SK-N-SH (cell line): ENCODE measurements at regions not wholly inside any gene's neighbourhood (a gene's known extent, or its start where the extent isn't known, plus 50 kb on each side); places are given as distances from the start of the nearest gene placed in this dataset.
"Not testable (repeated sequence)": the region's sequence is repeated elsewhere in the genome, so short reads cannot be mapped to it uniquely, and the experiment has no call there.

ENCODE experiments used
- CTCF ChIA-PET: fragments of 300-600, 350-600 bp; formaldehyde crosslinking; extraction: SDS; loops from one replicate; lab custom pipeline; 2021; lab: Yijun Ruan, JAX
- POLR2A ChIA-PET: fragments of 350-600 bp; sonication (Branson Sonifier 250); formaldehyde crosslinking; extraction: SDS; loops from one replicate; lab custom pipeline; 2020; ENCODE audit warnings: antibody characterized with exemption, inconsistent platforms; lab: Yijun Ruan, JAX
- DNase-seq: peaks from one replicate; pipeline ENCODE4 v3.0.0; 2012
- H2AFZ ChIP-seq: fragments of 200-600 bp; sonication (generic); 2 replicates; pipeline ENCODE4 v1.8.1; 2016; ENCODE audit warnings: antibody characterized with exemption, mild to moderate bottlenecking, low read depth
- H3F3A ChIP-seq: fragments of 200-600 bp; sonication (generic); replicated peaks from 2 replicates; pipeline ENCODE3; 2016; ENCODE audit warnings: antibody characterized with exemption, mild to moderate bottlenecking; ENCODE audit not compliant: insufficient read depth
- H3K27ac ChIP-seq, 2 experiments: fragments of 200-500 bp in 1 of 2; fragments of 200-600 bp in 1 of 2; sonication (Bioruptor generic) in 1 of 2; sonication (generic), shearing (Covaris generic) in 1 of 2; 2 replicates each; pipeline versions ENCODE4 v1.5.1 to v1.6.1; 2014 to 2016; ENCODE audit warnings: low read depth in 2 of 2, inconsistent platforms in 1 of 2, low read length in 1 of 2, mild to moderate bottlenecking in 1 of 2, mixed read lengths in 1 of 2
- H3K27me3 ChIP-seq: fragments of 200-600 bp; sonication (generic), shearing (Covaris generic); 2 replicates; pipeline ENCODE4 v1.6.1; 2016; ENCODE audit warnings: mixed run types; ENCODE audit not compliant: insufficient read depth
- H3K36me3 ChIP-seq, 2 experiments: fragments of 200-500 bp in 1 of 2; fragments of 200-600 bp in 1 of 2; sonication (Bioruptor generic) in 1 of 2; sonication (generic) in 1 of 2; replicated peaks in 1 of 2; 2 replicates each; pipeline versions ENCODE3 to v1.5.1; 2014 to 2016; ENCODE audit warnings: low read length in 1 of 2, mild to moderate bottlenecking in 1 of 2; ENCODE audit not compliant: insufficient read depth in 2 of 2, control insufficient read depth in 1 of 2
- H3K4me1 ChIP-seq, 2 experiments: fragments of 200-500 bp in 1 of 2; fragments of 200-600 bp in 1 of 2; sonication (Bioruptor generic) in 1 of 2; sonication (generic), shearing (Covaris generic) in 1 of 2; 2 replicates each; pipeline versions ENCODE4 v1.5.1 to v1.6.1; 2014 to 2016; ENCODE audit warnings: low read depth in 1 of 2, low read length in 1 of 2, mixed run types in 1 of 2; ENCODE audit not compliant: insufficient read depth in 2 of 2, control insufficient read depth in 1 of 2
- H3K4me2 ChIP-seq: fragments of 200-600 bp; sonication (generic), shearing (Covaris generic); 2 replicates; pipeline ENCODE4 v1.6.1; 2017; ENCODE audit warnings: mixed run types
- H3K4me3 ChIP-seq, 2 experiments: fragments of 200-500 bp in 1 of 2; fragments of 200-600 bp in 1 of 2; sonication (Bioruptor generic) in 1 of 2; sonication (generic), shearing (Covaris generic) in 1 of 2; 2 replicates each; pipeline versions ENCODE4 v1.5.1 to v1.8.1; 2014 to 2016; ENCODE audit warnings: low read depth in 2 of 2, inconsistent platforms in 1 of 2, low read length in 1 of 2, mild to moderate bottlenecking in 1 of 2, mixed read lengths in 1 of 2, moderate library complexity in 1 of 2
- H3K79me2 ChIP-seq: fragments of 200-600 bp; sonication (generic); 2 replicates; pipeline ENCODE4 v1.8.1; 2017; ENCODE audit warnings: mild to moderate bottlenecking; ENCODE audit not compliant: insufficient read depth
- H3K9ac ChIP-seq: fragments of 200-600 bp; sonication (generic); 2 replicates; pipeline ENCODE4 v1.6.1; 2017; ENCODE audit warnings: mixed run types
- H3K9me2 ChIP-seq: fragments of 200-600 bp; sonication (generic); 2 replicates; pipeline ENCODE4 v1.6.1; 2017; ENCODE audit warnings: mixed run types
- H3K9me3 ChIP-seq: fragments of 200-600 bp; sonication (generic); 2 replicates; pipeline ENCODE4 v1.6.1; 2017; ENCODE audit warnings: mixed run types, mild to moderate bottlenecking, moderate library complexity
- H4K20me1 ChIP-seq: fragments of 200-600 bp; sonication (generic); 2 replicates; pipeline ENCODE4 v1.6.1; 2017; ENCODE audit warnings: mild to moderate bottlenecking, mixed run types; ENCODE audit not compliant: insufficient read depth
- CHD2 ChIP-seq: fragments of 150-350 bp; IDR thresholded peaks from 2 replicates; pipeline ENCODE4 v1.6.1; 2018; ENCODE audit warnings: low read length; ENCODE audit not compliant: partially characterized antibody
- ELF1 ChIP-seq: IDR thresholded peaks from 2 replicates; pipeline ENCODE4 v1.4.0; 2012
- EP300 ChIP-seq, 2 experiments: IDR thresholded peaks; 2 replicates each; pipeline versions ENCODE4 v1.4.0 to v1.6.1; 2012; ENCODE audit warnings: borderline replicate concordance in 1 of 2, low read depth in 1 of 2, low read length in 1 of 2
- FOXM1 ChIP-seq: IDR thresholded peaks from 2 replicates; pipeline ENCODE4 v1.4.0; 2012; ENCODE audit warnings: low read depth, mild to moderate bottlenecking
- GATA2 ChIP-seq: sonication (generic); formaldehyde crosslinking; IDR thresholded peaks from 2 replicates; pipeline ENCODE4 v1.5.0; 2020; ENCODE audit warnings: mild to moderate bottlenecking, missing genetic modification reagents
- MEF2A ChIP-seq: IDR thresholded peaks from 2 replicates; pipeline ENCODE4 v1.4.0; 2012; ENCODE audit warnings: low read depth, borderline replicate concordance
- MXI1 ChIP-seq: IDR thresholded peaks from 2 replicates; pipeline ENCODE4 v1.6.1; 2012; ENCODE audit warnings: mild to moderate bottlenecking, low read depth, low read length, improper control_type of control experiment
- POLR2AphosphoS5 ChIP-seq: IDR thresholded peaks from 2 replicates; pipeline ENCODE4 v1.6.1; 2012; ENCODE audit warnings: low read depth, low read length
- RAD21 ChIP-seq: IDR thresholded peaks from 2 replicates; pipeline ENCODE4 v1.6.1; 2012; ENCODE audit warnings: mild to moderate bottlenecking, low read length
- RCOR1 ChIP-seq: fragments of 150-350 bp; IDR thresholded peaks from 2 replicates; pipeline ENCODE4 v1.6.1; 2017; ENCODE audit warnings: antibody characterized with exemption, low read length
- RFX5 ChIP-seq: IDR thresholded peaks from 2 replicates; pipeline ENCODE4 v1.6.1; 2012; ENCODE audit warnings: mild to moderate bottlenecking, improper control_type of control experiment, low read length
- SIN3A ChIP-seq: IDR thresholded peaks from 2 replicates; pipeline ENCODE4 v1.6.1; 2012; ENCODE audit warnings: low read depth, mild to moderate bottlenecking, low read length, moderate library complexity, borderline replicate concordance
- TAF1 ChIP-seq: IDR thresholded peaks from 2 replicates; pipeline ENCODE4 v1.6.1; 2012; ENCODE audit warnings: low read depth, mild to moderate bottlenecking, low read length, moderate library complexity, borderline replicate concordance
- TCF12 ChIP-seq: IDR thresholded peaks from 2 replicates; pipeline ENCODE4 v1.4.0; 2012
- USF1 ChIP-seq: IDR thresholded peaks from 2 replicates; pipeline ENCODE4 v1.4.0; 2012; ENCODE audit warnings: low read depth, borderline replicate concordance
- YY1 ChIP-seq: IDR thresholded peaks from 2 replicates; pipeline ENCODE4 v1.4.0; 2012; ENCODE audit warnings: low read depth, mild to moderate bottlenecking
- WGBS: methylation state at CpG from one replicate; pipeline ENCODE4 v1.1.6; 2017; ENCODE audit warnings: low lambda C conversion rate; 5-methylcytosine and 5-hydroxymethylcytosine counted together
- TF ChIP-seq, protein P1 (sequence below): IDR thresholded peaks from 2 replicates; pipeline ENCODE4 v1.6.1; 2012; ENCODE audit warnings: mild to moderate bottlenecking, low read depth, low read length, moderate library complexity
- TF ChIP-seq, protein P2 (sequence below): IDR thresholded peaks from 2 replicates; pipeline ENCODE4 v1.4.0; 2012; ENCODE audit warnings: low read depth
- TF ChIP-seq, protein P3 (sequence below): fragments of 150-350 bp; IDR thresholded peaks from 2 replicates; pipeline ENCODE4 v1.6.1; 2017; ENCODE audit warnings: antibody characterized with exemption, low read length, low read depth, borderline replicate concordance

- TF ChIP-seq, protein P1, sequence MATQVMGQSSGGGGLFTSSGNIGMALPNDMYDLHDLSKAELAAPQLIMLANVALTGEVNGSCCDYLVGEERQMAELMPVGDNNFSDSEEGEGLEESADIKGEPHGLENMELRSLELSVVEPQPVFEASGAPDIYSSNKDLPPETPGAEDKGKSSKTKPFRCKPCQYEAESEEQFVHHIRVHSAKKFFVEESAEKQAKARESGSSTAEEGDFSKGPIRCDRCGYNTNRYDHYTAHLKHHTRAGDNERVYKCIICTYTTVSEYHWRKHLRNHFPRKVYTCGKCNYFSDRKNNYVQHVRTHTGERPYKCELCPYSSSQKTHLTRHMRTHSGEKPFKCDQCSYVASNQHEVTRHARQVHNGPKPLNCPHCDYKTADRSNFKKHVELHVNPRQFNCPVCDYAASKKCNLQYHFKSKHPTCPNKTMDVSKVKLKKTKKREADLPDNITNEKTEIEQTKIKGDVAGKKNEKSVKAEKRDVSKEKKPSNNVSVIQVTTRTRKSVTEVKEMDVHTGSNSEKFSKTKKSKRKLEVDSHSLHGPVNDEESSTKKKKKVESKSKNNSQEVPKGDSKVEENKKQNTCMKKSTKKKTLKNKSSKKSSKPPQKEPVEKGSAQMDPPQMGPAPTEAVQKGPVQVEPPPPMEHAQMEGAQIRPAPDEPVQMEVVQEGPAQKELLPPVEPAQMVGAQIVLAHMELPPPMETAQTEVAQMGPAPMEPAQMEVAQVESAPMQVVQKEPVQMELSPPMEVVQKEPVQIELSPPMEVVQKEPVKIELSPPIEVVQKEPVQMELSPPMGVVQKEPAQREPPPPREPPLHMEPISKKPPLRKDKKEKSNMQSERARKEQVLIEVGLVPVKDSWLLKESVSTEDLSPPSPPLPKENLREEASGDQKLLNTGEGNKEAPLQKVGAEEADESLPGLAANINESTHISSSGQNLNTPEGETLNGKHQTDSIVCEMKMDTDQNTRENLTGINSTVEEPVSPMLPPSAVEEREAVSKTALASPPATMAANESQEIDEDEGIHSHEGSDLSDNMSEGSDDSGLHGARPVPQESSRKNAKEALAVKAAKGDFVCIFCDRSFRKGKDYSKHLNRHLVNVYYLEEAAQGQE, result no peak
- no peak for TF ChIP-seq RCOR1
- no peak for TF ChIP-seq CHD2
- TF ChIP-seq, protein P2, sequence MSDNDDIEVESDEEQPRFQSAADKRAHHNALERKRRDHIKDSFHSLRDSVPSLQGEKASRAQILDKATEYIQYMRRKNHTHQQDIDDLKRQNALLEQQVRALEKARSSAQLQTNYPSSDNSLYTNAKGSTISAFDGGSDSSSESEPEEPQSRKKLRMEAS, result no peak
- no peak for TF ChIP-seq POLR2AphosphoS5
- no peak for TF ChIP-seq MEF2A
- no peak for TF ChIP-seq TAF1
- TF ChIP-seq RFX5, result no peak
- TF ChIP-seq YY1, result no peak
- TF ChIP-seq, protein P3, sequence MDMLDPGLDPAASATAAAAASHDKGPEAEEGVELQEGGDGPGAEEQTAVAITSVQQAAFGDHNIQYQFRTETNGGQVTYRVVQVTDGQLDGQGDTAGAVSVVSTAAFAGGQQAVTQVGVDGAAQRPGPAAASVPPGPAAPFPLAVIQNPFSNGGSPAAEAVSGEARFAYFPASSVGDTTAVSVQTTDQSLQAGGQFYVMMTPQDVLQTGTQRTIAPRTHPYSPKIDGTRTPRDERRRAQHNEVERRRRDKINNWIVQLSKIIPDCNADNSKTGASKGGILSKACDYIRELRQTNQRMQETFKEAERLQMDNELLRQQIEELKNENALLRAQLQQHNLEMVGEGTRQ, result no peak
Measured at GRCh38 chr12:74250891-74251290, 286.7 kb upstream of the ATXN7L3B start (continued).

- H3K4me1 ChIP-seq, H3K4me2 ChIP-seq, H3K79me2 ChIP-seq, H3K27me3 ChIP-seq, H3K27ac ChIP-seq, CTCF ChIA-PET, H3K9me2 ChIP-seq, H3F3A ChIP-seq, H3K9me3 ChIP-seq, H4K20me1 ChIP-seq, H3K4me3 ChIP-seq, POLR2A ChIA-PET, H3K9ac ChIP-seq, H2AFZ ChIP-seq, DNase-seq, H3K36me3 ChIP-seq: not testable (repeated sequence)
- WGBS, result 4% methylated on average over 4 of the region's 4 CpGs
Measured at GRCh38 chr12:74253826-74254225, 283.8 kb upstream of the ATXN7L3B start.

GRCh38 chr12:74254784-74255183 is 282.9 kb upstream of the ATXN7L3B start:
- H3K36me3 ChIP-seq, result no peaks in the 10 kb centered on the region
- H3K4me3 ChIP-seq, result no peak overlapping the region
- POLR2A ChIA-PET, result no interaction called here
- no peak for DNase-seq
- no peaks in the 10 kb centered on the region for H3K4me1 ChIP-seq
- no peak overlapping the region for H3K9ac ChIP-seq
- H3K4me2 ChIP-seq, result no peak overlapping the region
- TF ChIP-seq ELF1 (no peak), GATA2 (CRISPR knock-in tag) (no peak), FOXM1 (no peak), YY1 (no peak), MEF2A (no peak), EP300 (IDR thresholded peaks at IDR 0.05; ENCODE audit: borderline replicate concordance in 1 of 2, low read depth in 1 of 2, low read length in 1 of 2) (no peak), RCOR1 (no peak), RAD21 (no peak), SIN3A (no peak), USF1 (no peak), TCF12 (no peak), MXI1 (no peak)
- TF ChIP-seq, protein P2, result no peak
- H3K27me3 ChIP-seq, result no peaks in the 10 kb centered on the region
- no peaks in the 10 kb centered on the region for H4K20me1 ChIP-seq
- H2AFZ ChIP-seq, result no peak overlapping the region
- H3K27ac ChIP-seq, result no peak overlapping the region
- H3K79me2 ChIP-seq, result no peaks in the 10 kb centered on the region
- H3F3A ChIP-seq, result no peaks in the 10 kb centered on the region
- H3K9me2 ChIP-seq, result no peaks in the 10 kb centered on the region
- no peaks in the 10 kb centered on the region for H3K9me3 ChIP-seq
- CTCF ChIA-PET, result no interaction called here
